ENCODE measurements at regions not wholly inside any gene's neighbourhood (a gene's known extent, or its start where the extent isn't known, plus 50 kb on each side); places are given as distances from the start of the nearest gene placed in this dataset.

- TF ChIP-seq, protein P1, sequence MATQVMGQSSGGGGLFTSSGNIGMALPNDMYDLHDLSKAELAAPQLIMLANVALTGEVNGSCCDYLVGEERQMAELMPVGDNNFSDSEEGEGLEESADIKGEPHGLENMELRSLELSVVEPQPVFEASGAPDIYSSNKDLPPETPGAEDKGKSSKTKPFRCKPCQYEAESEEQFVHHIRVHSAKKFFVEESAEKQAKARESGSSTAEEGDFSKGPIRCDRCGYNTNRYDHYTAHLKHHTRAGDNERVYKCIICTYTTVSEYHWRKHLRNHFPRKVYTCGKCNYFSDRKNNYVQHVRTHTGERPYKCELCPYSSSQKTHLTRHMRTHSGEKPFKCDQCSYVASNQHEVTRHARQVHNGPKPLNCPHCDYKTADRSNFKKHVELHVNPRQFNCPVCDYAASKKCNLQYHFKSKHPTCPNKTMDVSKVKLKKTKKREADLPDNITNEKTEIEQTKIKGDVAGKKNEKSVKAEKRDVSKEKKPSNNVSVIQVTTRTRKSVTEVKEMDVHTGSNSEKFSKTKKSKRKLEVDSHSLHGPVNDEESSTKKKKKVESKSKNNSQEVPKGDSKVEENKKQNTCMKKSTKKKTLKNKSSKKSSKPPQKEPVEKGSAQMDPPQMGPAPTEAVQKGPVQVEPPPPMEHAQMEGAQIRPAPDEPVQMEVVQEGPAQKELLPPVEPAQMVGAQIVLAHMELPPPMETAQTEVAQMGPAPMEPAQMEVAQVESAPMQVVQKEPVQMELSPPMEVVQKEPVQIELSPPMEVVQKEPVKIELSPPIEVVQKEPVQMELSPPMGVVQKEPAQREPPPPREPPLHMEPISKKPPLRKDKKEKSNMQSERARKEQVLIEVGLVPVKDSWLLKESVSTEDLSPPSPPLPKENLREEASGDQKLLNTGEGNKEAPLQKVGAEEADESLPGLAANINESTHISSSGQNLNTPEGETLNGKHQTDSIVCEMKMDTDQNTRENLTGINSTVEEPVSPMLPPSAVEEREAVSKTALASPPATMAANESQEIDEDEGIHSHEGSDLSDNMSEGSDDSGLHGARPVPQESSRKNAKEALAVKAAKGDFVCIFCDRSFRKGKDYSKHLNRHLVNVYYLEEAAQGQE (IDR thresholded peaks at IDR 0.05; ENCODE audit: low read depth, low read length) = no peak
- TF ChIP-seq RCOR1 (IDR thresholded peaks at IDR 0.05; ENCODE audit: low read length) = no peak
- no peak for TF ChIP-seq FOSL2 (IDR thresholded peaks at IDR 0.05; ENCODE audit: borderline replicate concordance, low read depth)
Observed at GRCh38 chr2:128464456-128464855, 145.8 kb upstream of the HS6ST1 start (continued).

- H3K4me2 ChIP-seq = no peak overlapping the region
- no peaks in the 10 kb centered on the region for H3K27me3 ChIP-seq (ENCODE audit: insufficient read depth)
Observed at GRCh38 chr2:128465246-128466170, 146.8 kb upstream of the HS6ST1 start.

More at GRCh38 chr2:128465246-128466170, 146.8 kb upstream of the HS6ST1 start:
- 41% methylated on average over 3 of the region's 4 CpGs for WGBS (ENCODE audit: low lambda C conversion rate)
- no peak overlapping the region for H3K27ac ChIP-seq (ENCODE audit: low read depth in 2 of 2, low read length in 1 of 2)
- no peaks in the 10 kb centered on the region for H4K20me1 ChIP-seq (ENCODE audit: insufficient read depth)
- no peaks in the 10 kb centered on the region for H3F3A ChIP-seq (replicated peaks; ENCODE audit: insufficient read depth)
- ChIA-PET CTCF (no interaction called here), POLR2A (no interaction called here)
- no peaks in the 10 kb centered on the region for H3K36me3 ChIP-seq (replicated peaks in 1 of 2; ENCODE audit: control insufficient read depth in 1 of 2, insufficient read depth in 2 of 2, low read length in 1 of 2)
- H3K9ac ChIP-seq = no peak overlapping the region
- DNase-seq = no peak
- H2AFZ ChIP-seq (ENCODE audit: low read depth) = no peak overlapping the region
- H3K4me1 ChIP-seq (ENCODE audit: control insufficient read depth in 1 of 2, insufficient read depth in 2 of 2, low read depth in 1 of 2, low read length in 1 of 2) = no peaks in the 10 kb centered on the region; a peak in 1 of 4 replicates
- H3K9me3 ChIP-seq = no peaks in the 10 kb centered on the region
- no peak for TF ChIP-seq FOXM1 (IDR thresholded peaks at IDR 0.05; ENCODE audit: low read depth)
- TF ChIP-seq TCF12 (IDR thresholded peaks at IDR 0.05) = no peak
- TF ChIP-seq CHD2 (IDR thresholded peaks at IDR 0.05; ENCODE audit: low read length, partially characterized antibody) = no peak
- no peak for TF ChIP-seq EZH2phosphoT487 (IDR thresholded peaks at IDR 0.05; ENCODE audit: borderline replicate concordance, low read depth)
- TF ChIP-seq PBX3 (IDR thresholded peaks at IDR 0.05) = no peak
- TF ChIP-seq FOXJ3 (CRISPR knock-in tag; IDR thresholded peaks at IDR 0.05) = no peak
- TF ChIP-seq FOSL2 (IDR thresholded peaks at IDR 0.05; ENCODE audit: borderline replicate concordance, low read depth) = no peak
- no peak for TF ChIP-seq YY1 (IDR thresholded peaks at IDR 0.05; ENCODE audit: low read depth)
- TF ChIP-seq RXRA (IDR thresholded peaks at IDR 0.05; ENCODE audit: borderline replicate concordance, low read depth) = no peak
- H3K4me3 ChIP-seq (ENCODE audit: low read depth in 2 of 2, low read length in 1 of 2) = no peak overlapping the region
- no peaks in the 10 kb centered on the region for H3K9me2 ChIP-seq
- H3K79me2 ChIP-seq (ENCODE audit: insufficient read depth) = no peaks in the 10 kb centered on the region

All from SK-N-SH (cell line).